ENCODE measurements at regions not wholly inside any gene's neighbourhood (a gene's known extent, or its start where the extent isn't known, plus 50 kb on each side); places are given as distances from the start of the nearest gene placed in this dataset.

DNA sequence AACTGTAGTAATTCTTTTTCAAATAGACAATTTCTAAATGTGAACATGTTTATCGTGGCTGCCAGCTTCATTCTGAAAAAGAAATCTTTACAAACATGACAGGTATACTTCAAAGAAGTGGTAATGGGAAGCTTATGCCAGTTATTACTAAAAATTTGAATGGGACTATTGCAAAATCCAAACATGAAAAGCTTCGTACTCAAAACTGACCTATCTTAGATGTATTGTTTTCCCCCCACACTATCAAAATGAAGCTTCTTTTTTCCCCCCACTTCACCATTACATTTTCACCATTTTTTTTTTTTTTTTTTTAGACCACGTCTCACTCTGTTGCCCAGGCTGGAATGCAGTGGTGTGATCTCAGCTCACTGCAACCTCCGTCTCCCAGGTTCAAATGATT lies 50.4 kb upstream of the SERTAD2 start:
- H3K27ac ChIP-seq, result no peak overlapping the region
- H3K36me3 ChIP-seq, result no peaks in the 10 kb centered on the region
- WGBS, result 88% methylated on average over 4 of the region's 4 CpGs
- TF ChIP-seq POLR2A (IDR thresholded peaks at IDR 0.05) (no peak), POLR2AphosphoS5 (IDR thresholded peaks at IDR 0.05) (no peak)
- TF ChIP-seq, protein P1, sequence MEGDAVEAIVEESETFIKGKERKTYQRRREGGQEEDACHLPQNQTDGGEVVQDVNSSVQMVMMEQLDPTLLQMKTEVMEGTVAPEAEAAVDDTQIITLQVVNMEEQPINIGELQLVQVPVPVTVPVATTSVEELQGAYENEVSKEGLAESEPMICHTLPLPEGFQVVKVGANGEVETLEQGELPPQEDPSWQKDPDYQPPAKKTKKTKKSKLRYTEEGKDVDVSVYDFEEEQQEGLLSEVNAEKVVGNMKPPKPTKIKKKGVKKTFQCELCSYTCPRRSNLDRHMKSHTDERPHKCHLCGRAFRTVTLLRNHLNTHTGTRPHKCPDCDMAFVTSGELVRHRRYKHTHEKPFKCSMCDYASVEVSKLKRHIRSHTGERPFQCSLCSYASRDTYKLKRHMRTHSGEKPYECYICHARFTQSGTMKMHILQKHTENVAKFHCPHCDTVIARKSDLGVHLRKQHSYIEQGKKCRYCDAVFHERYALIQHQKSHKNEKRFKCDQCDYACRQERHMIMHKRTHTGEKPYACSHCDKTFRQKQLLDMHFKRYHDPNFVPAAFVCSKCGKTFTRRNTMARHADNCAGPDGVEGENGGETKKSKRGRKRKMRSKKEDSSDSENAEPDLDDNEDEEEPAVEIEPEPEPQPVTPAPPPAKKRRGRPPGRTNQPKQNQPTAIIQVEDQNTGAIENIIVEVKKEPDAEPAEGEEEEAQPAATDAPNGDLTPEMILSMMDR (IDR thresholded peaks at IDR 0.05), result no peak
- H3K4me1 ChIP-seq (replicated peaks), result no peaks in the 10 kb centered on the region
- H3K4me3 ChIP-seq, result no peak overlapping the region
- H3K9me3 ChIP-seq, result no peaks in the 10 kb centered on the region
- no peaks in the 10 kb centered on the region for H3K27me3 ChIP-seq (replicated peaks; ENCODE audit: insufficient read depth)
- intact Hi-C loops (cut with DNase I), result no loop called here
- no peak for DNase-seq (ENCODE audit: low spot score)

DNA sequence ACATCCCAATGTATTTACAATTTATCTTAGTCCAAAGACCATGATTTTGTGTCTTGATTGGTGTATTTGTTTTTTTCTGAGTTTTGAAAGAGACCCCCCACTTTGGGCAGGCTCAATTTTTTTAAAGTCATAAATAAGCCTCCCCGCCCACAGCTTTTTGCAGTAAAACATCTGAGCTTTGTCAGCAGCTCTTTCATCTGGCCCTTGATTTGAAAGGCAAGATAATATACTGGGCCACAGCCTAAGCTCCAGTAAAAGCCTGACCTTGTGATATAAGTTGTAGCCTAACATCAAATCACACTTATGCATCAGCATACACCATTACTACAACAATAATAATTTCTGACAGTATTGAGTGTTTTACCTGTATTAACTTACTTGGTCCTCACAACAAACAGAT lies 51.3 kb upstream of the SERTAD2 start:
- Histone ChIP-seq H3K27me3 (replicated peaks; ENCODE audit: insufficient read depth) (no peaks in the 10 kb centered on the region), H3K4me1 (replicated peaks) (no peaks in the 10 kb centered on the region), H3K4me3 (no peak overlapping the region), H3K36me3 (no peaks in the 10 kb centered on the region), H3K9me3 (no peaks in the 10 kb centered on the region), H3K27ac (no peak overlapping the region)
- intact Hi-C loops (cut with DNase I), result no loop called here
- DNase-seq (ENCODE audit: low spot score), result no peak
- WGBS, result 100% methylated on average over 1 of the region's 1 CpG
- TF ChIP-seq POLR2AphosphoS5 (IDR thresholded peaks at IDR 0.05) (no peak), POLR2A (IDR thresholded peaks at IDR 0.05) (no peak)
- TF ChIP-seq, protein P1 (IDR thresholded peaks at IDR 0.05), result no peak

DNA sequence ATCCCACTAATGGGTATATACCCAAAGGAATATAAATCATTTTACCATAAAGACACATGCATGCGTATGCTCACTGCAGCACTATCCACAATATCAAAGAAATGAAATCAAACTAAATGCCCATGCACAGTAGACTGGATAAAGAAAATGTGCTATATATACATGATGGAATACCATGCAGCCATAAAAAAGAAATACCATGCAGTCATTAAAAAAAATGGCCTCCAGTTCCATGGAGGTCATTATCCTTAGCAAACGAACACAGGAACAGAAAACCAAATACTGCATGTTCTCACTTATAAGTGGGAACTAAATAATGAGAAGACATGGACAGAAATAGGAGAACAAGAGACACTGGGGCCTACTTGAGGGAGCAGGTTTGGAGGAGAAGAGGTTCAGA lies 53.6 kb upstream of the SERTAD2 start:
- Histone ChIP-seq H3K27me3 (replicated peaks; ENCODE audit: insufficient read depth) (no peaks in the 10 kb centered on the region), H3K4me3 (no peak overlapping the region), H3K27ac (no peak overlapping the region), H3K4me1 (replicated peaks) (no peaks in the 10 kb centered on the region), H3K36me3 (no peaks in the 10 kb centered on the region), H3K9me3 (no peaks in the 10 kb centered on the region)
- no peak for DNase-seq (ENCODE audit: low spot score)
- 94% methylated on average over 2 of the region's 2 CpGs for WGBS
- intact Hi-C loops (cut with DNase I), result no loop called here
- TF ChIP-seq, protein P1 (IDR thresholded peaks at IDR 0.05), result no peak
- TF ChIP-seq POLR2A (IDR thresholded peaks at IDR 0.05), result no peak
- TF ChIP-seq POLR2AphosphoS5 (IDR thresholded peaks at IDR 0.05), result no peak

DNA sequence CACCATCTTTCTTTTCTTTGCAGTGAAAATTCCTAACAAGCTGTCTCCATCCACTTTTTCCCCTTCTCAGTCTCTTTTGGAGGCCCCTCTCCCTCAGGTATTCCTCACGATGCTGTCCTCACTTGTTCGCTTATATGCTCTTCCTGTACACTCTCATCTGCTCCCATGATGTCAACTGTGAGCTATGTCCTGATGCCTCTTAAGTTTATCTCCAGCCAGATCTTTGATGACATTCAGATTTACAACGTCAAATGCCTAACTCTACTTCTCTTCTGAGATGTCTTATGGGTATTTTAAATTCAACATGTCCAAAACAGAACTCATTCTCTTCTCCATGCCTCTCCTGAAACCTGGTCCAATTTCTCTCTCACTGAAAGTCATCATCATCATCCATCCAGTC lies 55.1 kb upstream of the SERTAD2 start:
- Histone ChIP-seq H3K36me3 (no peaks in the 10 kb centered on the region), H3K27me3 (replicated peaks; ENCODE audit: insufficient read depth) (no peaks in the 10 kb centered on the region), H3K9me3 (no peaks in the 10 kb centered on the region), H3K4me3 (no peak overlapping the region), H3K4me1 (replicated peaks) (no peaks in the 10 kb centered on the region), H3K27ac (no peak overlapping the region)
- intact Hi-C loops (cut with DNase I), result no loop called here
- TF ChIP-seq, protein P1 (IDR thresholded peaks at IDR 0.05), result no peak
- TF ChIP-seq POLR2A (IDR thresholded peaks at IDR 0.05), result no peak
- TF ChIP-seq POLR2AphosphoS5 (IDR thresholded peaks at IDR 0.05), result no peak
- DNase-seq (ENCODE audit: low spot score), result no peak
- WGBS, result 82% methylated on average over 3 of the region's 3 CpGs

DNA sequence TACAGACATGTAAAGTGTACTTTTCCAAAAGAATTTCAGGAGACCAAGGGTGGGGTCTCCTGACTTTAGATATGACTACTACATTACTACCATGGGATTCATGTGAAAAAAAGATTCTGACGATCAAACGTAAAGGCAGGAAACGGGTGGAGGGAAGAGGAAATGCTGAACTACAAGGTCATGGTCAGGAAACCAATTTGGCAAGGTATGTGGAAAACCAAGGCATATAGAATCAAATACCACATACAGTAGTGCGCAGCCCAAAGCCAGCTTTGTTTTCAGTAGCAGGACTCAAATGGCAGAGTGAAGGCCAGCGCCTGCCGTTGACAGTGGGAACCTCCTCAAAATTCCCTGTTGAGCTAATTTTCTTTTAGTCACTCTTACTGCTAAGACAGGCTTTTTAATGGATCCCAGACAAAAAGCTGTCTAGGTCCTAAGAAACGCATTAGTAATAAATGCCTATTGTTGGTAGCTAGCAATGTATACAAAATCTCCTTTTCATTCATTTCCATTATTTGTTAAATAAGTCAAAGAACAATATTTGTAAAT lies 57.6 kb upstream of the SERTAD2 start:
- TF ChIP-seq POLR2AphosphoS5 (IDR thresholded peaks at IDR 0.05) (no peak), POLR2A (IDR thresholded peaks at IDR 0.05) (no peak)
- TF ChIP-seq, protein P1 (IDR thresholded peaks at IDR 0.05), result no peak
- 80% methylated on average over 7 of the region's 7 CpGs for WGBS
- Histone ChIP-seq H3K4me3 (no peak overlapping the region), H3K36me3 (no peaks in the 10 kb centered on the region), H3K9me3 (no peaks in the 10 kb centered on the region), H3K27me3 (replicated peaks; ENCODE audit: insufficient read depth) (no peaks in the 10 kb centered on the region), H3K27ac (no peak overlapping the region), H3K4me1 (replicated peaks) (no peaks in the 10 kb centered on the region)
- intact Hi-C loops (cut with DNase I), result no loop called here
- DNase-seq (ENCODE audit: low spot score), result no peak
